Dedifferentiated amniotic fluid mesenchymal stem cell (primary cell): ENCODE measurements at regions not wholly inside any gene's neighbourhood (a gene's known extent, or its start where the extent isn't known, plus 50 kb on each side); places are given as distances from the start of the nearest gene placed in this dataset.
A peak's percentile ranks its signal among the peaks of the same experiment; 100 is the strongest.
"Not testable (repeated sequence)": the region's sequence is repeated elsewhere in the genome, so short reads cannot be mapped to it uniquely, and the experiment has no call there.

Source experiments
- DNase-seq: peaks from one replicate; pipeline ENCODE4 v3.0.0-alpha.2; 2016; ENCODE audit errors: extremely low spot score

- DNase-seq: no peak
These were observed 457.0 kb downstream of the SPATA31D1 start for GRCh38 chr9:82445556-82445955.

- DNase-seq: no peak
These were observed 458.8 kb downstream of the SPATA31D1 start for GRCh38 chr9:82447343-82447742.

DNA sequence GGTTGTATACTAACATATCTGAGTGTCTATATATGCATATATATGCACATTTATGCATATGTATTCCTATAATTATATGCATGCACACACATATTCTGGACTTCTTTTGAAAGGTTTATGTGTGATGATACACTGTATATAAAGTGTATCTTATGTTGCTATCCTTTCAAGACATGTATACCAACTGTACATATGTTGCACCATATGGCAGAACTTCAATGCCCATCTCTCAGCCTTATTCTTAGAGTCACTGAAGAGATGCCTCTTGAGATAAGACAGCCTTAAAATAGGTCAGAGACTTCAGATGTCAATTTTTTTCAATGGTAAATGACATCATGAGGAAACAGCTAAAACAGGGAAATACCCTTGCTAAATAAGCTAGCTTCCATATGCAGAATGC lies 461.4 kb downstream of the SPATA31D1 start:
- no peak for DNase-seq

DNA sequence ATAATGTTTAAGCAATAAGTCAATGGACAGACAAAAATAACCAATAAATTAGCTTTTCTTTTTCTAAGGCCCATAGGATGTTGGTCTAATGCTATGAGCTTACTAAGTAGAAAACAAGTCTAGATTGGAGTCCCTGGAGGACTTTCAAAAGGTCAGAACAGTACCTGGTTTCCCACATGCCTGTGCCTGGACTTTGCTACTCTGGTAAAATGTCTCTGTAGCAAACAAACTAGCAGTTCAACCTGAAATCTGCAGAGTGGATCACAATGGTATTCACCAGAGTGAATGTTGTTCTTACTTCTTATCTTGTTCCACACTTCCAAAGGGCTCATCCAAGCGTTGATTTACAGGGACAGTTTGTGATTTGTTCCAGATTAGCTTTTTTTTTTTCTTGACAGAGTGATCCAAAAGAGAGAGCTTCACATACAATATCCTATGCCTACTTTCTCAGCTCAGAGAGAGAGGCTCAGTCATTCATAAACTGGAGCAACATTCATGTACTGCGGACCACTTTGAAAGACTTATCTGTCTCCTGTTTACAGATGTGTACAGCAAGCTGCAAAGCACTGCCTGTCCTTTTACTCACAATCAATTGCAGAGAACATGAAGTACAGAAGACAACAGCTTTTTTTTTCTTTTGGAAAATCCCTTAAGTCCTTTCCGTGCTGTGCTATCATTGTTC lies 466.1 kb downstream of the SPATA31D1 start:
- DNase-seq: no peak

DNA sequence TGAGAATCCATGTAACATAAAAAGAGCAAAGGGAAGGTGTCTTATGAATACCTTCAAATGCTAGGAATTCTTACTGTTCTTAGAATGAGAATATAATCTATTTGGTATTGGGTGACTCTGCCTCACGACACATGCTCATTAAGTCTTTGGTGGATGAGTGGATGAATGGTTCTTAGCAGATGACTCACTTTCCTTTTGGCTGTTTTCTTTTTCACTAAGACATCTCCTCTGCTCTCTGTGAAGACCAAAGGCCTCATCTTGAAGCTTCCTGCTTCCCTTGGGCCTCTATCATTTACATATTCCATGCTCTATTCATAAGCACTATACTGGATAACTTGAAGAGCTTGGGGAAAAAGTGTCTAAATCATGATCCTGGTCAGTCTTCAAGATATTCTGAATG lies 468.1 kb downstream of the SPATA31D1 start:
- no peak for DNase-seq

DNA sequence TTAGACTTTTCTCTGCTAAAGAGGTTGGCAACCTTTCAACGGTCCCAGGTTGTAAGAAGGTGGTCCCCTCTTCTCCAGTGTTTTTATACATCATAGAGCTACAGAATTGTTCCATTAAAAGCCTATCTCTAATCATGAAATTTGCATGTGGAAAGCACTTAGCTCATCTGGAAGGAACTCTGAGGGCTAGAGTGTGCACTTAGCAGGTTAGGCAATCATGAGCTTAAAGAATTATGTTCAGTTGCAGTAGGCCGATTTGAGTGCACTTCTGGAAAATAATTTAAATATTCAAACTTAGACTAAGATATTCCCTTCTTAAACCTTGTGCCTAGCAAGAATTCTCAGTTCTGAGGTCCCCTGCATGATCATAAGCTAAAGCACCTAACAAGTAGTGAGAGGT lies 468.7 kb downstream of the SPATA31D1 start:
- no peak for DNase-seq

DNA sequence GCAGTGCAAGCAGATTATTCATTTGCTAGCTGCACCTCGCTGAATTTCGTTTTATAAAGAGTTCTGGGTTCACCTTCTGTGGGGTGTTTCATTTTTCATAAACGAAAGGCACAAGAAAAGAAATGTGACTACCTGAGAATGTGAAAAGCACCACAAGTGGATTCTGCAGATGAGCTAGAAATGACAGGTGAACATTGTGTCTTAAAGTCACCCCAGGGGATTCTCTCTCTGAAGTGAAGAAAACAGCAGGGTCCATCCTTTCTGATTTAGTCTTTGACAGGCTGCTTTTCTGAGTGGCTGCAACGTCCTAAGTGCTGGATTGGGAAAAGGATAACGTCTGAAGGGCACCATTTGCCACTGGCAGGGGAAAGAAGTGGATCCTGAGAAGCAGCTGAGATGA lies 469.3 kb downstream of the SPATA31D1 start:
- DNase-seq: no peak

GRCh38 chr9:82458296-82458695 lies 469.7 kb downstream of the SPATA31D1 start:
- no peak for DNase-seq

DNA sequence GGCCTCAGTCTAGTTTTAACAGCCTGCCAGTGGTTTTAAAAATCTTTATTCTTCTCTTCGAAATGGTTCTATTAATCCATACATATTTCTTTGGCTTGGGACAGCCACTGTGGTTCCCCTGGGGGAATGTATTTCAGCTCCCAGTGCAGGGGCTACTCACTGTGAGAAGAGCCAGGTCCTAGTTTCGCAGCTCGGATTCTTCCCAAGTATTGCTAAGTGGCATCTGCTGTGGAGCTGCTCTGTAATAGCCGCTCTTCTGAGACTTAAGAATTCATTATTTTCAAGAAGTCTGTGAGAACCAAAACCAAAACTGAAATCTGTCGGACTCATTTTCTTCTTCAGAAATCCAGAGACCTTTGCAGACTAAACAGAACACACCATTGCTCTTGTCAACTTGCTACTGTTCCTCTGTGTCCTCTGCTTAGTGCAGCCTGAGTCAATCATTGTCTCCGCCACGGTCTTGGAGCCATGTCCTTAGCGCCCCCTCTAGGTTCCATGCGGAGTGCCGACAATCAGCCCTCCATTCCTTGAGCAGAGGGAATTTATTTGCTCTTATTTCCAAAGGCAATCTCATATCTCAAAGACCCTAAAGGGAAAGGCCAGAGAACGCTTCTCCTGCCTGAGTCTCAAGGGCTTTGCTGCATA lies 478.2 kb downstream of the SPATA31D1 start:
- no peak for DNase-seq

DNA sequence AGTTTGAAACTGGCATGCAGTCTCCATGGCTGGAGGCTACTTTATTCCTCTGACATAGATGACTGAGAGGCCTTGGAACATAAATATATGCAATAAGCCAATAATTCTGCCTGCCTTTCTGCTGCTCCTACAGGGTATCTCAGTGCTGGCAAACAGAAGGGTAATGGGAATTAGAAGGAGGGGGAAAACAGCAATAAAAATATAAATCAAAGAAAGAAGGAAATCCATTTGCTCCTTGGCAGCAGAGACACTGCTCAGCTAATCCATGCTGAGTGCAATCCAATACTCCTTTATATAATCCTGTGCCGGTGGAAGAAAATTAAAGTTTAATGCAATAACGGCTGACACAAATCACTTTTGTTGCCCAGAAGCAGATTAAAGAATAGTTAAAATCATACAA lies 478.9 kb downstream of the SPATA31D1 start:
- no peak for DNase-seq

DNA sequence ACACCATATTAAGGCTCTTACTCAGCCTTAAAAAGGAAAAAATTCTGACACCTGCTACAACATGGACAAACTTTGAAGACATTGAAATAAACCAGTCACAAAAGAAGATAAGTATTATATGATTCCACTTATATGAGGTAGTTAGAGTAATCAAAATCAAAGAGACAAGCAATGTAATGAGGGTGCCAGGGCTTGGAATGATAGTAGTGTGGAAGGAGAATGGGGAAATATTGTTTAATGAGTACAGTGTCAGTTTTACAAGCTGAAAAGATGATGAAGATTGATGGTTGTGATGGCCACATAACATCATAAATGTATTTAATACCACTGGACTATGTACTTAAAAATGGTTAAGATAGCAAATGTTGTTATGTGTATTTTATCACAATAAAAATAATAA lies 485.7 kb downstream of the SPATA31D1 start:
- no peak for DNase-seq

GRCh38 chr9:82475584-82476301 lies 487.2 kb downstream of the SPATA31D1 start:
- DNase-seq: no peak

- DNase-seq: no peak
These were observed 492.3 kb downstream of the SPATA31D1 start for GRCh38 chr9:82480921-82481320.

- DNase-seq: no peak
These were observed 499.4 kb downstream of the SPATA31D1 start for GRCh38 chr9:82487935-82488312.

DNA sequence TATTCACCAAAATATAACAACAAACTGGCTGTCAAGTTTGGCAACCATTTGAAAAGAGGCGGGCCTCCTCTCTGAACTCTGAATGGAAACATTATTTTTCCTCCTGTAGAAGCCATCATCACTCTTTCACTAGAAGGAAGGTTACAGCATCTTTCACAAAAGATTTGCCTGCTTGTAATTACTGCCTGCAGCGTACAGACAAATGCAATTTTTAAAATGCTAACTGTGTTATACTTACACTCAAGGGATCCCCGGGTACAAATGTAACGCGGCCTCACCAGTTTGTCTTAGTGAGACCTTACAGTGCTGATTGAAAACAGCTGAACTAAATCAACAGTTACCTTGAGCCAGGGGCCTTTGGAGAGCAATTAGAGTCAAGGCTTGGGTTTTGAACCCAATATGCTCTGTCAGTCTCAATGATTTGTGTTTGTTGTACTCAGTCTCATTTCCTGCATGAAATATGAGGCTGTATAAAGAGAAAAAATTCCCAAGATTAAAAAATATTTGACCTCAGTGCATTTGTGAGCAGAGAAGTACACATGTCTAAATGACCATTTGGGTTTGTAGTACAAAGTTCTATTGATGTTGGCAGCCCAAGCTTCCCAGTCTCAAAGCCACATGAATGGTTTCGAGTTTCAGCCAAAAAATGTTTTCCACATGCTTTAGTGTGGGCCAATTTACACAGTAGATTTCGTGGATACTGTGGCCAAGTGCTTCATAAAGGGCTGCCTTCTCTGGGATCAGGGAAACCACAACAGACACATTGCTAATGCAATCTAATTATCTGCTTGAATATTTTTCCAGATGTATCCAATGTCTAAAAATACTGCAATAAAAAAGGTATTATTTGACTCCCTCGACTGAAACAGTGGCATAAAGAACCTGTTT lies 500.0 kb downstream of the SPATA31D1 start:
- DNase-seq: peak; percentile 95

GRCh38 chr9:82489201-82489821 lies 500.7 kb downstream of the SPATA31D1 start:
- DNase-seq: no peak

- DNase-seq: peak; percentile 17
These were observed 501.5 kb downstream of the SPATA31D1 start for GRCh38 chr9:82490019-82490499.

DNA sequence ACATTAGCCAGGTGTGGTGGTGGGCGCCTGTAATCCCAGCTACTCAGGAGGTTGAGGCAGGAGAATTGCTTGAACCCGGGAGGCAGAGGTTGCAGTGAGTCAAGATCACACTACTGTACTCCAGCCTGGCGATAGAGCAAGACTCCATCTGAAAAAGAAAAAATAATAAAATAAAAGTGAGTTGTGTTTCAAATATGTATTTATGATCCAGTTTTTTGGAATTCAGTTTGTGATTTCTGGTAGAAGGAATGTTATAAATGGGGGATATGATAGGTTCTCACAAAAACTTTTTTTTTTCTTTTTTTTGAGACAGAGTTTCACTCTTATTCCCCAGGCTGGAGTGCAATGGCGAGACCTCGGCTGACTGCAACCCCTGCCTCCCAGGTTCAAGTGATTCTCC lies 502.2 kb downstream of the SPATA31D1 start:
- not testable (repeated sequence) for DNase-seq

DNA sequence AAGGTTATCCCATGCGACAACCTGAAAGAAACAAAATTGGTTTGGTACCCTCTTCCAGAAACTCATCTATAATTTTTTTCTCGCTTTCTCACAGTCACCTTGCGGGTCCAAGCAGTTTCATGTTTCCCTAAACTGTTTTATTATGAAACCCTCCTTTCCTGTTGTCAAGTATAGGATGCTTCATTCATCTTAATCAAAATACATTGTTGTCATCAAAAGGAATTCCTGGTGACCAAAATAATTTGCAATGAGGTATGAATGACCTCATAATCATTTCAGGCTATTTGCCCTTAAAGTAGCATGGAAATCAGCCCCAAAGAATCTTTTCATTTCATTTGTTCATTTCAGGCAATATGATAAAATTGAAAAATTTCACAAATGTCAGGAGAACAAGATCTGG lies 503.0 kb downstream of the SPATA31D1 start:
- DNase-seq: no peak

GRCh38 chr9:82492274-82492673 lies 503.7 kb downstream of the SPATA31D1 start:
- no peak for DNase-seq
